Ovary (tissue), 7 donors: ENCODE measurements at regions not wholly inside any gene's neighbourhood (a gene's known extent, or its start where the extent isn't known, plus 50 kb on each side); places are given as distances from the start of the nearest gene placed in this dataset.
"Not testable (repeated sequence)": the region's sequence is repeated elsewhere in the genome, so short reads cannot be mapped to it uniquely, and the experiment has no call there.

Source experiments
- DNase-seq, 5 donors: peaks; one replicate each; pipeline ENCODE4 v3.0.0-alpha.2; 2019 to 2020
- H3K27ac ChIP-seq, 2 donors: fragments of 200-600 bp; one replicate each; pipeline versions ENCODE4 v1.5.1 to v1.8.0; 2019 to 2022
- H3K27me3 ChIP-seq: fragments of 200-600 bp; one replicate; pipeline ENCODE4 v1.8.0; 2022
- H3K36me3 ChIP-seq: fragments of 200-600 bp; sonication (generic); one replicate; pipeline ENCODE4 v1.5.1; 2019
- H3K4me1 ChIP-seq: one replicate; pipeline ENCODE4 v1.8.1; 2013; ENCODE audit warnings: mild to moderate bottlenecking, moderate library complexity; ENCODE audit not compliant: insufficient read depth
- H3K4me3 ChIP-seq: fragments of 200-600 bp; sonication (generic); one replicate; pipeline ENCODE4 v1.5.1; 2017
- H3K9me3 ChIP-seq, 2 donors: fragments of 200-600 bp in 1 of 2; sonication (generic) in 1 of 2; one replicate each; pipeline versions ENCODE4 v1.5.1 to v1.8.1; 2013 to 2019; ENCODE audit warnings: mild to moderate bottlenecking in 1 of 2, moderate library complexity in 1 of 2
- EP300 ChIP-seq: sonication (generic); formaldehyde crosslinking; IDR thresholded peaks from one replicate; pipeline ENCODE4 v1.6.1; 2017; ENCODE audit warnings: antibody characterized with exemption
- POLR2A ChIP-seq: fragments of 450-650 bp; IDR thresholded peaks from one replicate; pipeline ENCODE4 v1.6.1; 2017; ENCODE audit warnings: antibody characterized with exemption, mild to moderate bottlenecking, moderate library complexity
- WGBS, 3 donors: extraction: QIAGEN DNeasy Blood & Tissue Kit in 1 of 3; methylation state at CpG; one replicate each; pipeline versions ENCODE4 v1.1.5 to v1.1.7; 2013 to 2017; 5-methylcytosine and 5-hydroxymethylcytosine counted together
- intact Hi-C, 4 donors: fragments of 100-400 bp; cut with DNase I; formaldehyde crosslinking; loops; one replicate each; pipeline versions ENCODE4 v1.11.0 to v1.15.1; 2022 to 2023
- TF ChIP-seq, protein P1 (sequence below), 3 donors: fragments of 450-650 bp in 2 of 3; fragments of 200-600 bp in 1 of 3; IDR thresholded peaks; one replicate each; pipeline versions ENCODE4 v1.5.1 to v1.8.0; 2016 to 2022; ENCODE audit warnings: antibody characterized with exemption in 3 of 3, mild to moderate bottlenecking in 1 of 3
- donor health status: DM: no; HTN: no; CAD: no; lungs with moderate emphysema.
- donor health status: DM: no; HTN: no; CAD: no.
- donor health status: Bipolar disorder and iron deficiency.
- donor health status: DM: no; HTN: no; CAD: no.
- donor health status: DM: yes; HTN: yes; CAD: no.

DNA sequence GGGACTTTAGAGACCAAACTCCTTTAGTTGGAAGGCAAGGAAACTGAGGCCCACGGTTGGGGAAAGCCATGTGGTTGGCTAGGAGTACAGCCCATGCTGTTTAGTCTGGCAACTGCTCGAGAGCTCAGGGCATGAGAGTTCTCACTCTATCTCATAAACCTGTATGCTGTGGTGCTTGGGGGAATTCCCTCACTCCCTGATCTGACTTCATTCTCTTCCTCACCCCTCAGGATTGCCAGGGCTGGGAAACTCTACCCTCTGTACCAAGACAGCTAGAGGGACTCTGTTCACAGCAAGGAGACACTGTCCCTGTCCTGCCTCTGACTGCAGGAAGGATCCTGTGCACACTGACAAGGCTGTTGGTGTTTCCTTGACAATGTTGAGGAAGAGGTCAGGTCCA lies 230.2 kb downstream of the ZNF621 start:
- Histone ChIP-seq H3K9me3 (no peaks in the 10 kb centered on the region), H3K4me3 (no peak overlapping the region), H3K27ac (no peak overlapping the region), H3K27me3 (no peaks in the 10 kb centered on the region), H3K4me1 (no peaks in the 10 kb centered on the region), H3K36me3 (no peaks in the 10 kb centered on the region)
- intact Hi-C loops = no loop called here
- 71 to 80% (median 75%) methylated on average over 2 of the region's 2 CpGs for WGBS, 3 donors
- no peak for DNase-seq
- no peak for TF ChIP-seq EP300
- no peak for TF ChIP-seq POLR2A
- TF ChIP-seq, protein P1, sequence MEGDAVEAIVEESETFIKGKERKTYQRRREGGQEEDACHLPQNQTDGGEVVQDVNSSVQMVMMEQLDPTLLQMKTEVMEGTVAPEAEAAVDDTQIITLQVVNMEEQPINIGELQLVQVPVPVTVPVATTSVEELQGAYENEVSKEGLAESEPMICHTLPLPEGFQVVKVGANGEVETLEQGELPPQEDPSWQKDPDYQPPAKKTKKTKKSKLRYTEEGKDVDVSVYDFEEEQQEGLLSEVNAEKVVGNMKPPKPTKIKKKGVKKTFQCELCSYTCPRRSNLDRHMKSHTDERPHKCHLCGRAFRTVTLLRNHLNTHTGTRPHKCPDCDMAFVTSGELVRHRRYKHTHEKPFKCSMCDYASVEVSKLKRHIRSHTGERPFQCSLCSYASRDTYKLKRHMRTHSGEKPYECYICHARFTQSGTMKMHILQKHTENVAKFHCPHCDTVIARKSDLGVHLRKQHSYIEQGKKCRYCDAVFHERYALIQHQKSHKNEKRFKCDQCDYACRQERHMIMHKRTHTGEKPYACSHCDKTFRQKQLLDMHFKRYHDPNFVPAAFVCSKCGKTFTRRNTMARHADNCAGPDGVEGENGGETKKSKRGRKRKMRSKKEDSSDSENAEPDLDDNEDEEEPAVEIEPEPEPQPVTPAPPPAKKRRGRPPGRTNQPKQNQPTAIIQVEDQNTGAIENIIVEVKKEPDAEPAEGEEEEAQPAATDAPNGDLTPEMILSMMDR (IDR thresholded peaks at IDR 0.05) = no peak

DNA sequence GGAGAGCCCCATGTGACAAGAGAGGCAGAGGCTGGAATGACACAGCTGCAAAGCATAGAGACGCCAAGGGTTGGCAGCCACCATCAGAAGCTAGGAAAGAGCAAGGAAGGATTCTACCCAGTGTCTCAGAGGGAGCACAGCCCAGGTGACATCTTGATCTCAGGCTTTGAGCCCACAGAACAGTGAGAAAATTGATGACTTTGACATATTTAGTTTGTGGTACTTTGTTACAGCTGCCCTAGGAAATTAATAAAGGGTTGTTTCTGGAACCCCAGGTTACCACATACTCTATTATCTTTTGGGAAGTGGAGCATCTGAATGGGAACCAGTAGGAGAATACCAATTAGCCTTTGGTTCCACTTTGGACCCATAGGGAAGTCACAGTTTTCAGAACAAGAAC lies 231.7 kb downstream of the ZNF621 start:
- TF ChIP-seq, protein P1 (IDR thresholded peaks at IDR 0.05) = no peak
- TF ChIP-seq EP300 (no peak), POLR2A (no peak)
- H3K27me3 ChIP-seq = no peaks in the 10 kb centered on the region
- H3K9me3 ChIP-seq = no peaks in the 10 kb centered on the region
- H3K4me1 ChIP-seq = no peaks in the 10 kb centered on the region
- no peaks in the 10 kb centered on the region for H3K36me3 ChIP-seq
- DNase-seq = no peak
- intact Hi-C loops = no loop called here
- no peak overlapping the region for H3K4me3 ChIP-seq
- whole genome bisulfite sequencing, 3 donors = 86 to 96% (median 92%) methylated on average over 1 of the region's 1 CpG
- no peak overlapping the region for H3K27ac ChIP-seq

DNA sequence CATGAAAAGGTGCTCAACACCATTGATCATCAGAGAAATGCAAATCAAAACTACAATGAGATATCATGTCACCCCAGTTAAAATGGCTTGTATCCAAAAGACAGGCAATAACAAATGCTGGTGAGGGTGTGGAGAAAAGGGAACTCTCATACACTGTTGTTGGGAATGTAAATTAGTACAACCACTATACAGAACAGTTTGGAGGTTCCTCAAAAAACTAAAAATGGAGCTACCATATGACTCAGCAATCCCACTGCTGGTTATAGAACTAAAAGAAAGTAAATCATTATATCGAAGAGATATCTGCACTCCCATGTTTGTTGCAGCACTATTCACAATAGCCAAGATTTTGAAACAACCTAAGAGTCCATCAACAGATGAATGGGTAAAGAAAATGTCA lies 238.0 kb downstream of the ZNF621 start:
- WGBS, 3 donors = 70 to 86% (median 81%) methylated on average over 1 of the region's 1 CpG

DNA sequence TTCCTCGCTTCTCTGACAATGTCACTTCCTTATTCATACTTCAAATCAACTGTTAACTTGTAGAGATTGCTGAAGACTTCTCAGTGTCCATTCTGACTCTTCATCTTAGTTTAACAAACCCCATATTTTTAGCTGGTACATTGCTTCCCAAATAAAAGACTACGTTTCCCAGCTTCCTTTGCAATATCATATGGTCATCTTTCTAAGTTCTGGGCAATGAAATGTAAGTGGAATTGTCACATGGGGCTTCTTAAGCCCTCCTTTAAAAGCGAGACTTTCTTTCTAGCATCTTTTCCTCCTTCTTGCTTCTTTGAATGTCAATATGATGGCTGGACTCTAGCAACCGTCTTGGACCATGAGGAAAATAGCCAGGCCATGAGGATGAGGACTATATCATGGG lies 239.0 kb downstream of the ZNF621 start:
- intact Hi-C loops = no loop called here
- Histone ChIP-seq H3K9me3 (no peaks in the 10 kb centered on the region), H3K4me3 (no peak overlapping the region), H3K27me3 (no peaks in the 10 kb centered on the region), H3K36me3 (no peaks in the 10 kb centered on the region), H3K27ac (no peak overlapping the region), H3K4me1 (no peaks in the 10 kb centered on the region)
- 88 to 92% (median 90%) methylated on average over 4 of the region's 4 CpGs for WGBS, 3 donors
- TF ChIP-seq, protein P1 (IDR thresholded peaks at IDR 0.05) = no peak
- TF ChIP-seq POLR2A (no peak), EP300 (no peak)
- DNase-seq = no peak

More for the DNA sequence above, 238.0 kb downstream of the ZNF621 start:
- H3K4me1 ChIP-seq, H3K27me3 ChIP-seq, intact Hi-C loops, H3K27ac ChIP-seq, DNase-seq, H3K4me3 ChIP-seq, H3K36me3 ChIP-seq, H3K9me3 ChIP-seq: not testable (repeated sequence)

DNA sequence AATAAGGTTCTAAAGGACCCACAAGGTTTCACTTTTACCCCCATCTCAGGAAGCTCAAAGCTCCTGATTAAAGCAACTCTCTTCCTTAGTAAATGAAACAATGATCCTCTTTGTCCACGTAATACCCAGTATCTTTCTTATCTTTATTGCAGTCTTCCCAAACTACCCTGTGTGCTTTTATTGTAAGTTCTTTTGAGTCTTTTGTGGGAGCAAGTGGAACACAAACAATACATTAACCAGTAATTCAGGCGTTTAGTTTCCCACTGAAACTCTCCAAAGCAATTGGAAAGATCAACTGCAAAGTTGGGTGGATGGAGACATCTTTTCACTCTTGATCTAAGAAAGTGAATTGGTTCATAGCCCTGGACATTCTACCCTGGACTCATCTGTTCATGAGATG lies 240.0 kb downstream of the ZNF621 start:
- no peaks in the 10 kb centered on the region for H3K4me1 ChIP-seq
- H3K36me3 ChIP-seq = no peaks in the 10 kb centered on the region
- no peak overlapping the region for H3K27ac ChIP-seq
- H3K9me3 ChIP-seq = no peaks in the 10 kb centered on the region
- H3K4me3 ChIP-seq = no peak overlapping the region
- no peak for DNase-seq
- H3K27me3 ChIP-seq = no peaks in the 10 kb centered on the region
- TF ChIP-seq, protein P1 (IDR thresholded peaks at IDR 0.05) = no peak
- TF ChIP-seq POLR2A = no peak
- no peak for TF ChIP-seq EP300
- 72 to 78% (median 74%) methylated on average over 2 of the region's 2 CpGs for WGBS, 3 donors
- intact Hi-C loops = no loop called here
